GM23248 (cell line): ENCODE measurements at regions not wholly inside any gene's neighbourhood (a gene's known extent, or its start where the extent isn't known, plus 50 kb on each side); places are given as distances from the start of the nearest gene placed in this dataset.

Experiments
- EZH2 ChIP-seq: fragments of 200-600 bp; sonication (generic); IDR thresholded peaks from 2 replicates; pipeline ENCODE4 v1.6.1; 2018; ENCODE audit warnings: antibody characterized with exemption, mild to moderate bottlenecking; ENCODE audit not compliant: insufficient read depth, poor library complexity, severe bottlenecking
- EZH2phosphoT487 ChIP-seq: fragments of 200-600 bp; sonication (generic); IDR thresholded peaks from 2 replicates; pipeline ENCODE4 v1.6.1; 2018; ENCODE audit warnings: antibody characterized with exemption, moderate library complexity, mild to moderate bottlenecking, low read depth; ENCODE audit not compliant: insufficient read depth

- TF ChIP-seq EZH2 (no peak), EZH2phosphoT487 (no peak)
These were observed 120.4 kb downstream of the EPDR1 start for GRCh38 chr7:38040831-38041230.
